ENCODE measurements at regions not wholly inside any gene's neighbourhood (a gene's known extent, or its start where the extent isn't known, plus 50 kb on each side); places are given as distances from the start of the nearest gene placed in this dataset.

DNA sequence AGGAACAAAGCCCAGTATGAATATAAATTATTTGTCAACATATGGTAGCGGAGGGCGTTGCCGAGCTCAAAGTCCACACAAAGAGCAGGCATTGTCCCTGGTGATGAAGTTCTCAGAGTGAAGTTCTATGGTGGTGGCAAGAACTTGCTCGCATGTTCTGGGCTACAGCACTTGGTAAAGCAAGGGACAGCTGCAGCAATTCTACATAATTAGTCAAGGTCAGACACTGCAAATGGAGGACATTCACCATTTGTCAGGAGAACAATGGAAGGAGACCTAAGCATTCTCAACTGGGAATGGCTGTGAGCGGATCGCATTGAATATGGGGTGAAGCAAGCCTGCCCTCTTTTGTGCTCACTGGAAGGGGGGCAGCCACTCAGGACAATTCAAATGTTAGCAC, 503.8 kb upstream of the ADAMTS16 start:
- TF ChIP-seq, protein P1, sequence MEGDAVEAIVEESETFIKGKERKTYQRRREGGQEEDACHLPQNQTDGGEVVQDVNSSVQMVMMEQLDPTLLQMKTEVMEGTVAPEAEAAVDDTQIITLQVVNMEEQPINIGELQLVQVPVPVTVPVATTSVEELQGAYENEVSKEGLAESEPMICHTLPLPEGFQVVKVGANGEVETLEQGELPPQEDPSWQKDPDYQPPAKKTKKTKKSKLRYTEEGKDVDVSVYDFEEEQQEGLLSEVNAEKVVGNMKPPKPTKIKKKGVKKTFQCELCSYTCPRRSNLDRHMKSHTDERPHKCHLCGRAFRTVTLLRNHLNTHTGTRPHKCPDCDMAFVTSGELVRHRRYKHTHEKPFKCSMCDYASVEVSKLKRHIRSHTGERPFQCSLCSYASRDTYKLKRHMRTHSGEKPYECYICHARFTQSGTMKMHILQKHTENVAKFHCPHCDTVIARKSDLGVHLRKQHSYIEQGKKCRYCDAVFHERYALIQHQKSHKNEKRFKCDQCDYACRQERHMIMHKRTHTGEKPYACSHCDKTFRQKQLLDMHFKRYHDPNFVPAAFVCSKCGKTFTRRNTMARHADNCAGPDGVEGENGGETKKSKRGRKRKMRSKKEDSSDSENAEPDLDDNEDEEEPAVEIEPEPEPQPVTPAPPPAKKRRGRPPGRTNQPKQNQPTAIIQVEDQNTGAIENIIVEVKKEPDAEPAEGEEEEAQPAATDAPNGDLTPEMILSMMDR (IDR thresholded peaks at IDR 0.05) = no peak
- no peak for TF ChIP-seq POLR2A (IDR thresholded peaks at IDR 0.05)

Data from esophagus squamous epithelium (tissue), 4 donors.